ENCODE measurements at regions not wholly inside any gene's neighbourhood (a gene's known extent, or its start where the extent isn't known, plus 50 kb on each side); places are given as distances from the start of the nearest gene placed in this dataset.

DNA sequence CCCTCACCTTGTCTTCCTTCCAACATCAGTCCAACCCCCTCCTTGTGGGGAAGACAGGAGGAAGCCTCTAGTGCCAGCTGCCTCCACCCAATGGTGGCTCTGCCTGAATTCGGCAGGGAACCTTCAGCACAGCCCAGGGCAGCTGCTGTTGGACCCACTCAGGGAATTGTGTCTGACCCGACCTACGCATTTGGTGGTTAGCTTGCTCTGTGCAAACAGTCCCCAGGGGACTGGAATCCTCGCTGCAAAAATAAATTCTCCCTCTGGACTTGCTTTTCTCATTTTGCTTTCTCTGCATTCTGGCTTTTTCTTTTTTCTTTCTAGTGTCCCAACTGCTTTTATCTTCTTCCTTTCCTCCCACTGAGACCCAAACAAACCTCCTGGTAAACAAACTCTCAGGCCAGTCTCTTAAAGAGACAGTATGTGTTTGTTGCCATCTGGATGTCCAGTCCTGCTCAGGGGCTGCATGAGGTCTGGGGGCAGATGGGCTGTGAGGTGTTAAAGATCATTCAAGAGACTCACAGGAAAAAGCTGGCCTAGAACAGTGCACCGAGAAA lies 137.7 kb upstream of the HAAO start:
- TF ChIP-seq POLR2AphosphoS5 (IDR thresholded peaks at IDR 0.05; ENCODE audit: borderline replicate concordance, low read depth, low read length) (no peak), EZH2 (IDR thresholded peaks at IDR 0.05) (no peak), FOXP2 (optimal IDR thresholded peaks at IDR 0.05; ENCODE audit: control extremely low read depth, extremely low read length, insufficient read depth) (no peak)

Data from SK-N-MC (cell line).